NOMO-1 treated with dmso at 0.1 percent for 144 hours (cell line): ENCODE measurements at regions not wholly inside any gene's neighbourhood (a gene's known extent, or its start where the extent isn't known, plus 50 kb on each side); places are given as distances from the start of the nearest gene placed in this dataset.
"Not testable (repeated sequence)": the region's sequence is repeated elsewhere in the genome, so short reads cannot be mapped to it uniquely, and the experiment has no call there.

ENCODE experiments used
- DNase-seq: peaks from one replicate; lab custom pipeline; 2025; ENCODE audit not compliant: unreplicated experiment; lab: John Stamatoyannopoulos, UW

DNA sequence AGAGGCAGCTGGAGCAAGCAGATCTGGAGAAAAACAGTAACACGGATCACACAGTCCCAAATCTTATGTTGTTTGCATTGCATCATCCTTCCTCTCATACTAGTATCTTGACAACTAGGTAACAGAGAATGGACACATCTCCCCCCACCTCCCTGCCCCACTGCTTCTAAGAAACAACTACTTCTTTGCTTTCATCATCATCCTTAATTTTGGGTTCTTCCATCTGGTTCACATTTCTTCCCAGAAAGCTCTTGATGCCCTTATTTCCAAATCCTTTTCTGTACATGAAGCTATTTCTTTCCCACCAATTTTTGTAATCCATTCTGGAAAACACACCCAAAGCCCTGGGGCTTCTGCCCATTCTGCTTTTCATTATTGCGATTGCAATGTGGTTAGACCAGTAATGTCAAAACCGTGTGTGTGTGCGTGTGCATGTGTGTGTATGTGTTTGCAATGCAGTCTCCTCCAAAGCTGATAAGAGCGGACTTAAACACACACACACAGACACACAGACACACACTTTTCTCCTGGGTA, 254.7 kb upstream of the SLC30A5 start:
- DNase-seq = no peak

DNA sequence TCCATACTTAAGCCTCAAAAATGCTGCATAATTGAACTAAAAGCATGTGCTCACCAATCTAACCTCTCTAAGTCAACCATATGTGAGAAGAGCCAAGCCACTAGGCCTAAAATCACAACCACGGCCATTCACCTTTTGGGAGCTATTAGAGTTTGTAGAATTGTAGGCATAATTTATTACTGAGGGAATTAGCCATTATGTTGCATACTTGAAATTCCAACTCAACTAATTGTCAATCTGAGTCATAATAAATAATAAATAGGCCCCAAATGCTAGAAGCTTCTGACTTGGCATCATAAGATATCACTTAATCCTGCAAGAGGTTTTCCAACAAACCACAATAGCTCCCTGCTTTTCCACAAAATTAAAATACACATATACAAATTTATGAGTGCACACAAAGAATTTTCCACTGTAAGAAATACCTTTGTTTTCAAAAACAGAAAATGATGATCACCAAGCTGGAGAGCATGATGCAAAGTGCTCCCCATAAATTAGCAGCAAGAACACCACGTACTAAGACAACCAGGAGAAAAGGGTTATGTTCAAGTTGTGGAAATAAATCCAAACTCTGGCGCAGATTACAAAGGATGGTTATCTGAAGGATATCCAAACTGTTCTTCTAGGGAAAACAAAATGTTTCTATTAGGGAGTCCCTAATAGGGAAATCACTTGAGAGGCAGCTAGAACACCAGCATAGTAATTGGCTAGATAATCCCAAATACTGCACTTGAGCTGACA, 250.0 kb upstream of the SLC30A5 start:
- DNase-seq = no peak

DNA sequence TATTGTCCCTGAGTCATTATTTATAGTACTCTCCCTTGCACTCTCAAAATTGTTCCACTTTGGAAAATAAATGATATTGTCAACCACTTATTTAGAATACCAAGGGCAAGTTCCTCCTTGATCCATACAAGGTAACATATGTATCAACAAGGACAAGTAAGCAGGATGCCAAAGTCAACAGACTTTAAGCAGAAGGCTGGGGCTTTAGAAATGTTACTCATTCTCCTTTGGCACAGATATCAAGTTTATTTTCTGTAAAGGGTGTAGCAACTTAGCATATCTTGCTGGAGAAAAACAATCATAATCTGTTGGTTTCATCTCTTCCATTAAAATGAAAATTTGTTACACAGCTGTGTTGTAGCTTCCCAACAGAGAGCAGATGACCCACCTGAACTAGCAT, 248.7 kb upstream of the SLC30A5 start:
- no peak for DNase-seq

DNA sequence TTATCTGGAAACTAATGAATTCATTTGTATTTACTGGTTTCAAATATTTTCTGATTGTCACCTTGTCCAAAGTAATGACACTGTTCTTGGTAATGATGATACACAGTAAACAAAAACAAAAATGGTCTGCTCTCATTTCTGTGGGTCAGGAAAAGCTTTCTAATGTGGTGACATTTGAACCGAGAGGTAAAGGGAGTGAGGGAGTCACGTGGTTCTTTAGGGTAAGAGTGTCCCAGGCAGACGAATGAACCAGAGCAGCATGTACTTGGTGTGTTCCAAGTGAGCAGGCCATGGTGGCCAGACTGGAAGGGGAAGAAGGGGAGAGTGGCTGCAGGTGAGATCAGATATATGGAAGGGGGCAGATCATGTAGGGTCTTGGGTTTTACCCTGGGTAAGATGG, 247.0 kb upstream of the SLC30A5 start:
- no peak for DNase-seq

DNA sequence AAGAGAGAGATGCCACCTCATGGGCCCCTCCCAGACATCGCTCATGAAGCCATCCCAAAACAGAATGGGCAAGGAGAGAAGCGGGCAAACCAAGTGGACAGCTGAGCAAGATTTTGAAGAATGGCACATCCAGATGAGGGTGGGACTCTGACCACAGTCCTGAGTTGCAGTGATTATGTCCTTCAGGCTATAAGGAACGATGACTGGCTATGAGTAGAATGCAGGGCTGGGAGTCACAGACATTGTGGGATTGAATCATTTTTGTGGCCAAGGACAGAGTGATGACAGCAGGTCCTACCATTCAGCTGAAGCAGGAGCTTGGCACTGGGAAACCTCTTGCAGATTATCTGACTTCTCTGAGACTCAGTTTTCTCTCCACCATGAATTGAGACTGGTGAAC, 245.7 kb upstream of the SLC30A5 start:
- no peak for DNase-seq

DNA sequence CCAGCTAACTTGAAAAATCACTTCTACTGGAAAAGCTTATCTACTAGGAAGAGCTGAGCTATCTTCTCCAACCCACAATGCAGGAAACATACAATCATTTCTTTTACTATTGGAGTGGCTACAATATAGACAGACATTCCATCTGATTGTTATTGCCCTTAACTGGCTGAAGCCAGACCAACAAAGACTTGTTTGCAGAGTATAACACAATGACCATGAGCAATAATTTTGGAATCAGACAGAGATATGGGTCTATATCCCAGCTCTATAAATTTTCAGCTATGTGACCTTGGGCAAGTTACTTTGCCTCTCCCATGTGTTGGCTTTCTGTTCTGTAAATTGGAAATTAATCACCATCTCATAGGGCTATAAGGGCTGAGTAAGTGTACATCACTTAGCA, 244.7 kb upstream of the SLC30A5 start:
- no peak for DNase-seq

DNA sequence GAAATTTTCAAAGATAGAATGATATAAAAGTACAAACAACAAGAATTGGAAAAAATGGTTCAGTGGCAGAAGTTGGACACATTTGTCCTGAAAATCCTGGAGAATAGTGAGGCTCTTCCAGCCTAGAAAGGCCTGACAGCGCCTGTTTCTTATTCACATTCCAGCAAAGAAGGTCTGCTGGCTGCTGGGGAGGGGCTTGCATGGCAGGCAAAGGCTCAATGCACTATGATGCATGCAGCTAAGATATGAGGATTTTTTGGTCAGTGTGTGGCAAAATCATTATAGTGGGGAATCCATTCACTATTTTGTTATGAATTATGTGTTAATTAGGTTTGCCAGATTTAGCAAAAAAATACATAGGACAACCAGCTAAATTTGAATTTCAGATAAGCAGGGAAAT, 243.9 kb upstream of the SLC30A5 start:
- no peak for DNase-seq

DNA sequence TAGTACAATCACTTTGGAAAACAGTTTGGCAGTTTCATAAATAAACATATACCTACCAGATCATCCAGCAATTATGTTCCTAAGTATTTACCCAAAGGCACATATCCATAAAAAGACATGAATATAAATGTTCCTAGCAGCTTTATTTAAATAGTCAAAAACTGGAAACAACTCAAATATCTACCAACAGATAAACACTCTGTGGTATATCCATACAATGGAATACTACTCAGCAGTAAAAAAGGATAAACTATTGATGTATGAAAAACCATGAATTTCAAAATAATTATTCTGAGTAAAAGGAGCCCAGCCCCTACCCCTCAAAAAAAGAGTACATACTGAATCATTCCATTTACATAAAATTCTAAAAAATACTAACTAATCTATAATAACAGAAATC, 232.7 kb upstream of the SLC30A5 start:
- no peak for DNase-seq

DNA sequence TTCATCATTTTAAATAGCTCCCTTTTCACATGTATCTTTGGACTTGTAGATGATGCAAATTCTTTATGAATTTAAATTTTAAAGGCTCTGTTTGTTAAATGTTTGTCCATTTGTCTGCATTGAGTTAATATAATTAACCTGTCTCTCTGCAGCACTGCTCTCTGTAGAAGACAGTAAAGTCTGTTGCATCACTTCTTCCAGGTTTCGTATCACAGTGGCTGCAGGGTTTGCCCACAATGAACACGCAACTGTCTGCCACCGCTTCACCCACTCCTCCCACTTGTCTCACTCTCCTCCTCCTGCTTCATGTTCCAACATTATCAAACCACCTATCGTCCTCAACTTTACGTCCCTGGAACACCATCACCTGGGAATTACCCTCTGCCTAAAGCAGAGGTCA, 231.3 kb upstream of the SLC30A5 start:
- DNase-seq = no peak

DNA sequence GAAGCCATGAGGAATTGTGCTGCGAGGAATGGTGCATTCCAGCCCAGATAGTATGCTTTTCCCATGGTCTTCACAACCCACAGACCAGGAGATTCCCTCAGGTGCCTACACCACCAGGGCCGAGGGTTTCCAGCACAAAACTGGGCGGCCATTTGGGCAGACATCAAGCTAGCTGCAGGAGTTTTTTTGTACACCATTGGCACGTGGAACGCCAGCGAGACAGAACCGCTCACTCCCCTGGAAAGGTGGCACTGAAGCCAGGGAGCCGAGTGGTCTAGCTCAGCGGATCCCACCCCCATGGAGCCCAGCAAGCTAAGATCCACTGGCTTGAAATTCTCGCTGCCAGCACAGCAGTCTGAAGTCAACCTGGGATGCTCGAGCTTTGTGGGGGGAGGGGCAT, 228.6 kb upstream of the SLC30A5 start:
- not testable (repeated sequence) for DNase-seq

DNA sequence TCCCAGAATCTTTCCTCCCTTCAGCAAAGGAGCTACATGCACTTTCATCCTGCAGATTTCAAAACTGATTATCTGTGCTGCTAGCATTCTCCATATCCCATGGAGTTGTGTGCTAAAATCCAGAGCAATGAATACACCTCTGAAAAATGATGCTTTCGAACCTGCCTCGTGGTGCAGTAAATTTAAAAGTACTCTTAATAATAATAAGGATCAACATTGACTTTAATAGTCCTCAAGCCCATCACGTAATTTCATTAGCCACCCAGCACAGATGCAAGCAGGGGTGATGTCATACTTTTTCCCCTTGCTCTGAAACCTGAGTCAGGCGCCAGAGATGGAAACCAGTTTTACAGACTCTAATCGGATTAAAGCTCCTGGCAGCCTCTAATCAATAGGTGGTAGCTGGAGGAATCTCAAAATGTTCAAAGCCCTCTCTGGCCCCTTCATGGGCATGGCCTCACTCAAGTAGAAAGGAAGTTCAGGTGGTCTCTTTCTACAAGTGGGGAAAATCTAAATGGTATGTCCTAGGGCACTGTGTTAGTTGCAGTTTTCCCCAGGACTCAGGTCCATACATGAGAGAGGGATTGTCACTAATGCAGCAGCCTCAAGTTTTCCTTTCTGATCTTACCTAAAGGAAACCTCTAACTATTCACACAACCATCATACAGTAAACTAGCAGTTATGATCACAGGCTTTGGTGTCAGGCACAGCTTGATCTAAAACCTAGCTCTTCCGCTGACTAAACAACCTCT, 221.6 kb upstream of the SLC30A5 start:
- no peak for DNase-seq

DNA sequence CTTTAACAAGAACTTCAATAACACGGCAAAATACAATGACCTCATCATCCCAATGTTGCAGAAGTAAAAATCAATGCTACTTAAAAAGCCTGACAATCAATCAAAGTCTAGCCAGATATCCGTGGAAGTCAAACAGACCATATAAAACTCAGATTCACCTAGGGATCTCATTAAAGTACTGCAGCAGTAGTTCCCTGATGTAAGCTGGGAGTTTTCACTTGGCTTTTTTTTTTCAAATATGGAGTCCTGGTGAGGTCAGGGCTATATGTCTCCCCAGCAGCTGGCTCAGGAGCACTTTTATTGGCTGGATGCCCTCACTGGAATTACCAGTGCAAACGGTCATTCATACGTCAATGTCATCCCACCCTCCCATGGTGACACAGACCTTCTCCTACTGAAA, 220.6 kb upstream of the SLC30A5 start:
- DNase-seq = no peak

DNA sequence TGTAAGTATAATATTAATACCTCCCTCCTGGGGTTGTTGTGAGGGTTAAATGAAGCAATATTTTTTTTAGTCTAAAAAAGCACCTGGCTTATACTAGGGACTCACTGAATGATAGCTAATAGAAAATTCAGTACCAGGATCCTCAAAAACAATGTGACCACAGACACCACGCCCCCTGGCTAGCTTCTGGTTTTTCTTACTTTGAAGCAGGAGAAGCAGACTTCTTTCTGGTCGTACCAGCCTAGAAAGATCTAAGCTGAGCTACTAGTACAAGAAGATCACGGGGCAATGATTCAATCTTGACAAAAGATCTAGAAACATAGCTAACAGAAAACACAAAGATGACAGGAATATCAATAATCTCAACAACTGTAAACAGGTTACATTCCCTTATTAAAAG, 218.5 kb upstream of the SLC30A5 start:
- no peak for DNase-seq

DNA sequence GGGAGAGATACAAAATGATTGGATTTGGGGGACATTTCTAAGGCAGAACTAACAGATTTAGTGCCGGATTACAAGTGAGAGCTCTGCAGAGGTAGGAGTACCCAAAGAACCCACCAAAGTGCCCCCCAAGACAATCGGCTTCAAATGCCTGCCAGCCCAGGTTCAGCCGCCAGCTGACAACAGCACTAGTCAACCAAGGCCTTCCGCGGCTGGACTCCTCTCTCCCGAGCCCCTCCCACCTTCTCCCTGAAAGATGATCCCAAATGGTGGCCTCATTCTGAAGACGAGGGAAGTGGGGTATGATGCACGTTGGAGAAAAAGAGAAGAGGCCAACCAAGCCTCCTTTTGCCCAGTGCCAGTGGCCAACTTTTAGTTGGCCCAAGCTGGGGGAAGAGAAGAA, 210.4 kb upstream of the SLC30A5 start:
- DNase-seq = no peak

DNA sequence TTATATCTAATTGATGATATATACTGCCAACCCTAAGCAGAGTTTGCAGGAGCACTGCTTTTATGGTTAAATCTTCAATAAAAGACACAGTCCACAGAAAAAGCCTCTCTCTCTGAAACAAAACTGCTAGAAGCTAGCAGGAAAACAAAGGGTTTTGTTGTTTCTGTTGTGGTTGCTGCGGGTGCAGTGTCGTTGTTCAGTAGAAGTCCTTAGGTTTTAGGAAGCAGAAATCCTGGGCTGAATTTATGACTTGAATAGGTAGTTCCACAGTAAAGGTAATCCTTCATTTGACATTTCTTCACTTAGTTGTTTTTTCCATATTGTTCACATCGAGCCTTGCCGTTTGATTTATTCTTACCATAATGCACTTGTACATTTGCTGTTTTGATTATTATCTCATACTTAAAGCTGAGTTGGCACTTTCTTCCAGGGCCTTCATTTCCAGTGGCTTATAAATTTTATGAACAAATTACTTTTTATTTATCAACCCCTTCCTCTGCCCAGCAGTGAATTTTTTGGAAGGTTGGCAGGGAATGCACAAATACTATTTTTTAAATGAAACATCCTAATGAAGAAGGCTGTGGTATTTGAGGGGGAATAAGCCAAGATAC, 209.6 kb upstream of the SLC30A5 start:
- no peak for DNase-seq

DNA sequence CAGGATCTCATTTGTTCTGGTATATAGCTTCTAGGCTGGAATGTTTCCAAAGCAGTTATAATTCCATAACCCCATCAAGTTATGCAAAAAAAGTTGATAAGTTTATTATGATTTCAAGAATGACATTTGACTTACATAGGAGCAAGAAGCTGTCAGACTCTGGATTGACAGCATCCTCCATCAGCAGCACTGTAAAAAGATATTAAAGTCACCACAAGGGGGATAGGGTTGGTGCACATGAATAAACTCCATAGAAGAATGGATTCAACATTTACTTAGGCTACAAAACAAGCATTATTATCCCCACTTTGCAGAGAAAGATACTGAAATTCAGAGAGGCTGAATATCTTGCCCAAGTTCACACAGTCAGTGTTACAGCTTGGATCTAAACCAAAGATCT, 208.9 kb upstream of the SLC30A5 start:
- DNase-seq = no peak

DNA sequence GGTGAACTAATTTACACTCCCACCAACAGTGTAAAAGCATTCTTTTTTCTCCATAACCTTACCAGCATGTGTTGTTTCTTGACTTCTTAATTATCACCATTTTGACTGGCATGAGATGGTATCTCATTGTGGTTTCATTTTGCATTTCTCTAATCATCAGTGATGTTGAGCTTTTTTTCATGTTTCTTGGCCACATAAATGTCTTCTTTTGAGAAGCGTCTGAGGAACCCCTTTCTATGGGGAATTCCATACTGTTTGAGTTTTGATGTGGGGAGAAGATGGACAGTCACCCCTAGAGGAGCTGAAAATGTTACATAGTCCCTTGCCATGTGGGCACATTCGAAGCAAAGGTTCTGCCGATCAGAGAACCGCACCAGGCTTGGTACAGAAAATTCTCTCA, 207.0 kb upstream of the SLC30A5 start:
- DNase-seq = no peak

DNA sequence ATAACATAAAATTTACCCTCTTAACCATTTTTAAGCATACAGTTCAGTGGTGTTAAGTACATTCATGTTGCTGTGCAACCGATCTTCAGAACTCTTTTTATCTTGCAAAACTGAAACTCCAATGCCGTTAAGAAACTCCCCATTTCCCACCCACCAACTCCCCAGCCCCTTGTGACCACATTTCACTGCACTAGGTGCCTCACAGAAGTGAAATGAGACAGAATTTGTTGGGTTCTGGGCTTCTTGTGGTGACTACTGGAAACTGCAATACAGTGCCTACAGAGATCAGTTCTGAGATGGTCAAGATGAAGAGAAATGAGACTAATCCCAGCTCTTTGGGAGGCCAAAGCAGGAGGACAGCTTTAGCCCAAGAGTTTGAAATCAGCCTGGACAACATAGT, 202.1 kb upstream of the SLC30A5 start:
- no peak for DNase-seq

DNA sequence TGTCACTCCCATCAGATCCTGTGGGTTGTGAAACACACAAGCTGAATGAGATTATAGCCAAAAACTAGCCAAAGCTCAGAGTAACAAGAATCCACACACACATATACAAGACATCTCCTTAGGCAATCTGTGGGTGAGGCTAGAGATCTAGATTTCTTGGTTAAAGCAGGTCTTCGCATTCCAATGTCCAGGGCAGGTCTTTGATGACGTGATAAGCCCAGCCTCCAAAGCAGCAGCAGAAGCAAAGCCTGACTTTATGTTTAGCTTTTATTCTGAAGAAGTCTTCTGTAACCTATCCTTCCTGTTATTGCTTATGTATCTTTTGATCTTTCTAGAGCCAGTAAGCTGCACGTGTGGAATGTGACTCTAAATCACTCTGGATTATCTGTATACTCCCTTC, 199.1 kb upstream of the SLC30A5 start:
- DNase-seq = no peak

DNA sequence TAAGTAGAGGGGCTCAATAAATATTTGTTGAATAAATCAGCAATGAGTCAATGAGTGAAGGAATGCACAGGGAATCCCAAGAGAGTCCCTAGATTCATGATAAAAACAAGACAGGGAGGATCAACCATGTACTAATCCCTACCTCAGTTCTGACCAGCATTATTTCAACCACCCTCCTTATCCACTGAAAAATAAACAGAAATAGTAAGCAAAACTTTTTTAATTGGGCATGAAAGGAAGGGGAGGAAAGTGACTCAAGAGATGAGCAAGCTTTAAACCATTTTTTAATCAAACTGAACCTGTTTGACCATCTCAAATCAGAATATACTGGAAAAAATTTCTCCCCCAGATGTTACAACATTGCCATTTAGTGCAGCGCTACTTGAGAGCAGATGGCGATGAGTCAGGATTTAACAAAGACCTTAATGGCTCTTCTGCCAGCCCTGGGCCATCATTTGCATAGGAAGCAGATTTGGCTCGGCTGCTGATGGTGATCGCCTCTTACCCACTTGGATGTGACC, 194.8 kb upstream of the SLC30A5 start:
- DNase-seq = no peak

DNA sequence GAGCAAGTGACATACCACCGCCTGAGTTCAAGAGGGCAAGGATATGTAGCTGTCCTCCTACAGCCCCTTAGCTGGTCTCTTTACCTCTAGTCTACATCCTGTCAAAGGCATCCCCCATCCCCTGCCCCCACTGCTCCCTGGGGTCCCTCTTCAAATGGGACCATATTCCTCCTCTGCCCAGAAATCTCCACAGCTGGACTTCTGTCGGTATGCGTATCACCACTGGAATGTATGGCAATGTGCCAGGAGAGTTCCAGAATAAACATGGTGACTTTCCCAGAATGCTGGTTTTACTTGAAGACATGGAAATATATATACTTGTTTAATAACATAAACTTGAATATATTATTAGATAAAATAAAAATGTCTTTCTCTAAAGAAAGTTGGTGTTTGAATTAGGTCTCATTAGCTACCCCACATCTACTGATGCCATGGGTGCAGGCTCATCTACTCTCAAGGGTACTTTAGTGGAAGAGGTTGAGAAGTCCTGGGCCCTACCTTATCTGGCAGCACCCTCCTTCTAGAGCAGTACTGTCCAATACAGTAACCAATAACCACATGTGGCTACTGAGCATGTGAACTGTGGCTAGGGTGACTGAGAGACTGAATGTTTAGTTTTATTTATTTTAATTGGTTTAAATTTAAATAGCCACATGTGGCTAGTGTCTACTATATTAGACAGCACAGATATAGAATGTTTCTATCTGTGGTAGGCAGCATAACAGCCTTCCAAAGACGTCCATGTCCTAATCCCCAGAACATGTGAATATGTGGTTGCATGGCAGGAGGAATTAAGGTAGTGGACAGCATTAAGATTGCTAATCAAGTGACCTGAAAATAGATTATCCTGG, 181.7 kb upstream of the SLC30A5 start:
- DNase-seq = no peak
